ENCODE measurements at regions not wholly inside any gene's neighbourhood (a gene's known extent, or its start where the extent isn't known, plus 50 kb on each side); places are given as distances from the start of the nearest gene placed in this dataset.

DNA sequence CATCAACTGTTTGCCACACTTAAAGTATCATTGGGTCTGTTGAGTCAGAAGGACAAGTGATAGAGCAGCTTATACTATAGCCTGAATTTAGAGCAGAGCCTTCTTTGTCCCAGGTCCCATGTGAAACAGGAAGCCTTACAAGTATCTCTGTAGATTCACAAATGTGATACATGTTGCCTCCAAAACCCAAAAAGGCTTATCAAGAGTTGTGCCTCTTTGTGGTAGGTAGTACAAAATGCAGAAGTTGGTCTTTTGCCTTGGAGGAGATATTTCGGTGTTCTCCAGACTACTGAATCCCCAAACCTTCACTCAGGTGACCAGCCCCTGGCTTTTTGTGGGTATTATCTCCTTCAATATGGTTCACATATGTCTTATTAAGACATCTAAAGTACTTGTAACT lies 121.2 kb downstream of the GPCPD1 start:
- TF ChIP-seq, protein P1, sequence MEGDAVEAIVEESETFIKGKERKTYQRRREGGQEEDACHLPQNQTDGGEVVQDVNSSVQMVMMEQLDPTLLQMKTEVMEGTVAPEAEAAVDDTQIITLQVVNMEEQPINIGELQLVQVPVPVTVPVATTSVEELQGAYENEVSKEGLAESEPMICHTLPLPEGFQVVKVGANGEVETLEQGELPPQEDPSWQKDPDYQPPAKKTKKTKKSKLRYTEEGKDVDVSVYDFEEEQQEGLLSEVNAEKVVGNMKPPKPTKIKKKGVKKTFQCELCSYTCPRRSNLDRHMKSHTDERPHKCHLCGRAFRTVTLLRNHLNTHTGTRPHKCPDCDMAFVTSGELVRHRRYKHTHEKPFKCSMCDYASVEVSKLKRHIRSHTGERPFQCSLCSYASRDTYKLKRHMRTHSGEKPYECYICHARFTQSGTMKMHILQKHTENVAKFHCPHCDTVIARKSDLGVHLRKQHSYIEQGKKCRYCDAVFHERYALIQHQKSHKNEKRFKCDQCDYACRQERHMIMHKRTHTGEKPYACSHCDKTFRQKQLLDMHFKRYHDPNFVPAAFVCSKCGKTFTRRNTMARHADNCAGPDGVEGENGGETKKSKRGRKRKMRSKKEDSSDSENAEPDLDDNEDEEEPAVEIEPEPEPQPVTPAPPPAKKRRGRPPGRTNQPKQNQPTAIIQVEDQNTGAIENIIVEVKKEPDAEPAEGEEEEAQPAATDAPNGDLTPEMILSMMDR (IDR thresholded peaks at IDR 0.05): no peak
- no peak for TF ChIP-seq POLR2A (IDR thresholded peaks at IDR 0.05)

Measured in Peyer's patch (tissue), 4 donors.